HG02884 (cell line): ENCODE measurements at regions not wholly inside any gene's neighbourhood (a gene's known extent, or its start where the extent isn't known, plus 50 kb on each side); places are given as distances from the start of the nearest gene placed in this dataset.

Experiments used
- ATAC-seq: cut with Tn5 transposase; IDR thresholded peaks from one replicate; pipeline ENCODE4 v1.9.1; 2021; ENCODE audit warnings: mild to moderate bottlenecking, moderate library complexity; ENCODE audit not compliant: unreplicated experiment

DNA sequence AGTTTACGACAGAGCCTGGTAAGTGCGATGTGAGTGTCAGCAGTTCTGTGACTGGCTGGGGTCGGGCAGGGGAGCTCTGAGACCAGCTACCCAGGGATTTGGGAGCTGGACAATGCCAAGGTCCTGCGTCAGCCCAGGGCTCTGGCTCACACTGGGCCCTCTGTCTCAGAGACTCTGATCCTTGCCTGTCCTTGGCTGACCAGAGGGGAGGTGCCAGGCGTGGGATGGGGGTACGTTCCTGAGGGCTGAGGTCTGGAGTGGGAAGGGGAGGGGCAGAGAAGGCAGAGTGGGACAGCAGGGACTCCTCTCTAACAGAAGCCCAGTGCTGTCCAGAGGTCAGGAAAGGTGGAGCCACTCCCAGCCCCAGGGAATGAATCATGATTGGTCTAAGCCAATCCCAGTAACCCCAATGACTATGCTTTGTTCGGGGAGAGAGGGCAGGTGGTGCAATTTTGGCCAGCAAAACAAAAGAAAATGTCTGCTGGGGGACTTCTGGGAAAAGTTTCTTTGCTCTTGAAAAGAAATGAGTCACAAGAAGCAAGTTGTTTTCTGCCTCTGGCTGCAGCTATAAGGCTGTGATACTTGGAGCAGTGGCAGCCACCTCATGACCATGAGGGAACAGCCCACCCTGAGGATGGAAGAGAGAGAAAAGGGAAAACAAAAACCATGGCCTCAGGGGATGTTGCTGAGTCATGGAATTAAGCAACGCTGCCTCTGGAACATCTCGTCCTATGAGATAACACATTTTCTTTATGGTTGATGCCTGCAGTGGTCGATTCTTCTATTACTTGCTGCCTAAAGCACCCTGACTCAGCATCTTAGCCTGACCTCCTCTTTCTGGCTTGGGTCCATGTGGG, 108.3 kb downstream of the CHST1 start:
- no peak for ATAC-seq

DNA sequence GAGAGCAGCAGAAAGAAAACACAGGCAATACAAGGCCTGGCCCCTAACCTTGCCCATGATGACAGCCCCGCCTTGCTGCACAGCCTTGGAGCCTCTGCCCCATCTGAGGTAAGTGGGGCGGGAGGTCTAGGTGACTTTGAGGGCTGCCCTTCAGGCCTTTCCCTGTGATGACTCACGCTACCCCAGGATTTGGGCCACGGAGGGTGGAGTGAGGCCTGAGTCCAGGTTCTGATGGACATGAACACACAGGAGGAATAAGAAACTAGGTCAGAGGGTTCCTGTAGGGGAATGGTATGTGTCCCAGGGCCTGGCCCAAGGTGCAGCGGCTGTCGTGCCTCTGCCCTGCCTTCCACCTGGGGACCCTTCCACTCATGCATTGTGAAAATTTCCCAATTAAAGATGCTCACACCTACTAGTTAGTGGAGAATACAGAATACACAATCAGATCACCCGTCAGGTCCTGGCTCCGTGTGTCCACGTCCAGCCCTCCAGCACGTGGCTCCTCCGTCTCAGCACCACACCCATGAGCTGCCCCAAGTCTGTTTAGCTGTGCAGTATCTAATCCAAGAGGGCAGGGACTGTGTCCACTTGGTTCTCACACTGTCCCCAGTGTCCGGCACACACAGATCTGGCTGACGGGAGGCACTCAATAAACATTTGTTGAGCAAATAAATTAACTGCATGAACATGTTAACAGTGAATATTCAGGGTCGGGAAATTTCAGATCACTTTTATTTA, 111.0 kb downstream of the CHST1 start:
- ATAC-seq, result no peak

DNA sequence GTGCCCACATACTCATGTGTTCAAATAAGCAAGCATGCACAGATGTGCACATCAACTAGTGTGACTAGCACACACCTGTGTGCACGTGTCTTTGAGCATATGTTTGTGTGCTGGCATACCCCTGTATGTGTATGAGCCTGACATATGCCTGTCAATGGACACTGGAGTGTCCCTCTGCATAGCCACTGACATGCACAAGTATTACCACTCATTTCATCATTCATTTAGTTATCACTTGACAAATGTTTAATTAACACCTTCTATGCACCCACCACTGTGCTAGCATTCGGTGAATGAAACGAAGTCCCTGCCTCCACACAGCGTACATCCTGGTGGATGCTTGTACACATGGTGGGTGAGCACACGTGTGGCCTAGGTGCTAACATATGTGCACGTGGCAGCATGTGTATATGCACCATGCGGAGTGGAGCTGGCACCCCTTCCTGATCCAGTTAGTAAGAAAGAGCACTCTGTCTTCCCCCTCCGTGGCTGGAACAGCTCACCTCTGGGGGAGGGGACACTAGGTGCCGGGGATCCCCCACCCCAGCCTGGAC, 112.0 kb downstream of the CHST1 start:
- no peak for ATAC-seq

DNA sequence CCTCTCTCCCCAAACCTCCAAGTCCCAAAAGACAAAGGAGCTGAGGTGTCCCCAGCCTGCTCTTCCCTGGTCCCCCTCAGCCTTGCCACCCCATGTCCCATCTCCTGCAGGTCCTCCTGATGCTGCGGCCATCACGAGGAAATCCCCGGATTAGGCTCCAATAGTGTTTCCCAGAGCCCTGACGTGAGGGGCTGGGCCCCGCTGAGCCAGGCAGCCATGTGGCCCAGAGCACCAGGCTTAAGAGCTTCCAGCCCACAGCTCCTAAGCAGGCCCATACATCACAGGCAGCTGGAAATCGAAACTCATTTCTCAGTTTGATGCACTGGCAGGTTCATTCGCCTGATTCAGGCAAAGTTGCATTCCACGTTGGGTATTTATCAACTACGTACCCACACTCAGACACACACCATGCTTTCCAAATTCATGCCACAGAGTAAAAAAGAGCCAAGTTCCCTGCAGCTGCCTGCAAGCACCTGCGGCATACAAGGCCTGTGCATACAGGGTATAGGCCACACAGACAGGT, 114.2 kb downstream of the CHST1 start:
- ATAC-seq, result no peak

DNA sequence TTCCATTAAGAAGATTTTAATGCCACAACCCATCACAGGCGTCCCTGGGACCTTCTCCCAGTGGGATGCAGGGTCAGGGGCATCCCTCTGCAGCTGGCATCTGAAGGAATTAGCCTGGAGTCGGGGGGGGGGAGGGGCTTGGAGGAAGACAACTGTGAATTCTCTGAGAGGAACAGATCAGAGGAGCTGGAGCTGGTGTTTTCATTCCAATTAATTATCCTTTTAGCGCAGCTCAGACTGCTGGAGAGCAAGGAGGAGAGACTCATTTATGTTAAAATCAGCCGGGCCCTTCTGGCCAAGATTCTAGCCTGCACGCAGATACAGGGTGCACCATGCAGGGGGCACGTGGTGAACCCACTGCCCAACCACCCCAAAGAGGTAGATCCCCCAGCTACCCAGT, 116.2 kb downstream of the CHST1 start:
- ATAC-seq, result no peak

DNA sequence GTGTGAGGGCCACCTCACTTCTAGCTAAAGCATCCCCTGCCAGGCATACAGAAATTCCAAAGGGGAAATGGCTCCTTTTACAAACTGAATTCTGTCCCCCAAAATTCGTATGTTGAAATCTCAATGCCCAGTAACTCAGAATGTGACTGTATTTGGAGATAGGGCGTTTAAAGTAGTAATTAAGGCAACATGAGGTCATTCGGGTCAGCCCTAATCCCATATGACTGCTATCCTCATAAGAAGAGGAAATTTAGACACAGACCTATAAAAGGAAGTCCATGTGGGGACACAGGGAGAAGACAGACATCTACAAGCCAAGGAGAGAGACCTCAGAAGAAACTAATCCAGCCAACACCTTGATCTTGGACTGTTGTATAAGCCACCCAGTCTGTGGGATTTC, 119.1 kb downstream of the CHST1 start:
- no peak for ATAC-seq

DNA sequence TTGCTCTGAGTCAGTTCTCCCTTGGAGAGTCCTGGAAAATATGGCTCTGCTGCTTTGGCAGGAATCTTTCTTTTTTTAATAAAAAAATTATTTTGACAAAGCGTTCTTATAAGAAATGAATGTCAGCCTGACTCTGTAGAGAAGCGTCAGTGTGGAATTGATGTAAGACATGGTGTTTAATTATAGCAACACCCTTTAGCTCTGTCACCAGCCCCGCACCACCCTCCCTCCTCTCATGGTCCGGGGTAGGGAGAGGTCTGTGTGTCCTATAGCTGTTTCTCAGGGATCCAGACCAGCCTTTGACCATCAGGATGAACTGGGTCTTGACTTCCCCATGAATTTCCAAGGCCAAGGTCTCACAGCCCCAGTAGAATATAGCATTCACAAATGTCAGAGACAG, 120.6 kb downstream of the CHST1 start:
- ATAC-seq, result no peak

DNA sequence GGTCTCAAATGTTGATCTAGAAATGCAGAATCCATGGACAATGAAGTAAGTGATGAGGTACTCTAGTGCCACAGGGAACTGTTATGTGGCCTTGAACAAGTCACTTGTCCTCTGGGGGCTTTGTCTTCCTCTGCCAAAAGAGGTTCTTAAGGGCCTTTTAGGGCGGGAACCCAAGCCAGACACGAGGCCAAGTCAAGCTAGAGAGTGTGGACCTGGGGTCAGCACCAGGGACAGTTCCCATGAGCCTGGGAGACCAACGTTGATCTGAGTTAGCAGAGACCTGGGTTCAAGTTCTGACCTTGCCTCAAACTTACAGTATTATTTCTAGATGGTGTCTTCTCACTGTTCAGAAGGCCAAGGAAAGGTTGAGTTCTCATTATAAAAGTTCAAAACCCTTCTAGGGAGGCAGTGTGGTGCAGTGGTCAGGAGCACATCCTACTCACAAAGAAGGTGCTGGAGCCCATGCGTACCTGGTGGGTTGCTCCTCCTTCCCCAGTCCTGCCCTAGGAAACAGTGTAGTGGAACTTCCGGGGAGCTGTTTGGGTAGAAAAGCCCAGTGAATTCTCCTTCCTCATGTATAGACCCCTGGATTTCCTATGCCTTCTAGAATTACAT, 121.5 kb downstream of the CHST1 start:
- ATAC-seq, result no peak

DNA sequence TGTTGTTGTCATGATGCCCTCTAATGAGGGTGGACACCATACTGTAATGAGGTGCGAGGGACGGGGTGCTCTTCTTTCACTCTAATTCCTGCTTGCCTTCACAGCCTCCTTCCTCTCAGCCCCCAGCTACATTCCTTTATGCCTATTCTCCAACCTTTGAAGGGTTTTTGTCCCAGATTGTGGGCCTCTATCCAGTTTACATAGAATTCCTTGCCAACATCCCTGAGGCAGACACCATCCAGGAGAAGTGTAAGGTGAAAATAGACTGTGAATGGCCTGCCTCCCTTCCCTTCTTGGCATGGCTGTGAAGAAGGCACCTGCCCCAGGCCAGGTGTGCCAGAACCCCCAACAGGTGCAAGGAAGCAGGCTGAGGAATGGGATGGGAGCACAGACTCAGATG, 122.3 kb downstream of the CHST1 start:
- no peak for ATAC-seq

DNA sequence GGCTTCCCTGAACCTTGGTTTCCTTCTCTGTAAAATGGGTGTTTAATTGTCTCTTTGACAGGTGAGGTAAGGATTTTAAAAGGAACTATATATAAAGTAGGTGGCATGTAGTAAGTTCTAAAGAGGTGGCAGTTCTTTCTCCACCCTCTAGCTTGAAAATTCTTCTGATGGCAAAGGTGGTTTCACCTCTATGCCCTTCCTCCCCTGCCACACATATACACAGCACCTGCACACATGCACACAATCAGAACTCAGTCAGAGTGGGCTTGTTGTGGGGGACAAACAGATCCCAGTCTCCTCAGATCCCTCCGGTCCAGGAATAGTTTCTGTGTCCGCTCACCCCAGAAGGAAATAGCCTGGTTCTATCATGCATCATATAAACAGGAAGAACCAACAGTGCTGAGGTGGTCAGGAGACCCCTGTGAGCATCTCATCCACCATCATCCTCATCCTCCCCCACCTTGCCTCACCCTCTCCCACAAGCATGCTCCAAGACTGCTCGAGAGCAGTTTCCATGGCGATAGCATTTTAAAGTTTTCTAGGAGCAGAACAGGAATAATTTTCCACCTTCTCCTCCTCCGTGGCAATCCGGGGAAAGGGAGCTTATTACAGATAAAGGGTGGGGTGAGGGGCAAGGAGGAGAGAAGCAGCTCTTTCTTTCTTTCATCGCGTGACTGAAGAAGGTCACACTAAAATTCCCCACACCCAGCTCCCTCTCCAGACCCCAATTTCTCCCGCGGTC, 123.6 kb downstream of the CHST1 start:
- no peak for ATAC-seq

DNA sequence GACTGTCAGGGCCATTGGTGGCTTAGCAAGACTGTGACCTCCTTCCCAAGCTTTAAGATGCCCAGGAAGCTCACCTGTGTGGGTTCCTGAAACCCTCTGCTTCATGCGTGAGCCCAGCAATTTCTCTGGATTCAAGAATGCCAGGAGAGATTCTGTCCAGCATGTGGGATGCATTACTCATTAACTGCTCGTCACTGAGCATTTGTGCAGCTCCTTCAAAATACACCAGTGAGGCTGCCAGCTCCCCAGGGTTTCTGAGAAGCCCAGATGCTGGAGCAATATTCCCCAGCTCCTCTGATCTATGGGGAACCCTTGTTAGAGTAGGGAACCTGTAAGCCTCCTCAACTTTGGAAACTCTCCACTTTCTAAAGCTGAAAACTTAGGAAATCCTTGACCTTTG, 126.5 kb downstream of the CHST1 start:
- ATAC-seq, result no peak

DNA sequence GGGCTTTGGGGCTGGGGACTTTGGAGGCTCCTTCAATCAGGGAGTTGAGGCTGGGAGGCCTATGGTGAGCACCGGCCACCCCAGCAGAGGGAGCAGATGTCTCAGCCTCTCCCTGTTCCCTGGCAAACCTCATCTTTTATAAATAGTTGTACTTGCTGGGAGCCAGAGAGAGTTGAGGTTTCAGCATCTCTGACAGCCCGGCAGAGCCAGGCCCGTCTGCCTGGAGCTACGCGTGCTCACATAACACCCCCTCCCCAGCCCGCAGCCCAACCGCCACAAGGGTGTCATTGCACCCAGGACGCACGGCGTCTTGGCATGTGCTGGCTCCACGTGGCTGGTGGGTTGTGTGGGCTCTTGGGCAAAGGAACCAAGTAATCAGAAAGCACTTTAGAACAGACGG, 127.1 kb downstream of the CHST1 start:
- ATAC-seq, result no peak

DNA sequence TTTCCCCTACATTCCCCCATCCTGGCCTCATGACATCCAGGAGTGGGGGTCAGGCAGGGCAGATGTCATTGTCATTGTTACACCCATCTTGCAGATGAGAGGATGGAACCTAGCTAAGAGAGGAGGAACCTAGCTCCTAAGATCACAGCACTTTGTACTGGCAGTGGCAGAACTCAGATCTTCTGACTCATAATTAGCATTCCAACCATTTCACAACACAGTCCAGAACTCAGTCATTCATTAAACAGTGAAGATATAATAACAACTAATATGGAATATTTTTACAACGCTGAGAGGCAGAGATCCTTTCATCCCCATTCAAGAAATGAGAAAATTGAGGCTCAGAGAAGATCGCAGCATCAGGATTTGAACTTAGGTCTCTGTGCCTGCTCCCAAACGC, 127.8 kb downstream of the CHST1 start:
- no peak for ATAC-seq

DNA sequence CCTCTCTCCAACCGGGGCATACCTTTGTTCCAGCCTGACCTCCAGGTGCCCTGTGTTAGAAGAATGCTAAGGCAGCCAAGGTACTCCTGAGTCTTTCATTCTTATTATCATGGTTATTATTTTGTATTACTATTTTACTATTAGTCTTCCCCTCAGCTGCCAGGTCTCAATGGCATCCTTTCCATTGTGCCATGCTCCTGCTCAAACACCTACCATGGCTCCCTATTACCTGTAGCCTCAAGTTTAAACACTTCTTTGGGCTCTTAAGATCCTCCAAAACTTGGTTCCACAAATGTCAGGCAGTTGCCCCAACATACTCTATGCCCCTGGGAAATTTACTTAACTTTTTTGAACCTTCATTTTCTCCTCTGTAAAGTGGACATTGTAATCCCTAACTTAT, 130.4 kb downstream of the CHST1 start:
- no peak for ATAC-seq

DNA sequence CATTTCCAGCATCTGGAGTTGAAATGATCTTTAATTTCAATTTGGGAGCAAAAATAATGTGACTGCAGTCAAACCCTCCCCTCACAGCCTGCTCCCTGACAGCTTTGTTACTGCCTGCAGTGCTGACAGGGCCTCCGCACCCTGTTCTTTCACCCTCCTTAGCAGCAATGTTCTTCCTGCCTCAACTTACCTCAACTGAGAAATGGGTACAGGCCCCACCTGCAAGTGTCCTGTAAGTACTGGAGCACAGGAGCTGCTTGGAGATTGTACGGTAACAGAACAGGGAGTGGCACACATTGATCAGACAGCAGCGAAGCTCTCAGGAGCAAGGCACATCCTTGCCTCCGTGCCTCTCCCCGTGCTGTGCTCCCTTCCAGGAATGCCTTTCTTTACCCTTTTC, 131.3 kb downstream of the CHST1 start:
- ATAC-seq, result no peak

DNA sequence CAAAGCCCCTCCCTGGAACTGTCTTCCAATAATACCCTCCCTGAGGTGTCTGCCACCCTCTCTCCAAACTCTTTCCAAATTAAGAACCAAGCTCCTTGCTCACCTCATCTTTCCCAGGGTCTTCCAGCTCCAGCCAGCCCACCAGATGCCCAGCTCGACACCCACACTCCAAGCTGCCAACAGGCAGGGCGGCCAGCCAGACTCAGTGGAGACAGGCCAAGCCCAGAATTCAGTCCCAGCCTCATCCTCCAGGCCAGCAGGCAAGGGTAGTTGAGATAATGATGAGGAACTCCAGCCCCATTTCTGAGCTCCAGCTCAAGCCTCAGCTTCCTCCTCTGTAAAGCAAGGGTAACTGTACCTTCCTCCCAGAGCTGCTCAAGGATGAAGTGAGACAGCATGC, 132.9 kb downstream of the CHST1 start:
- no peak for ATAC-seq

DNA sequence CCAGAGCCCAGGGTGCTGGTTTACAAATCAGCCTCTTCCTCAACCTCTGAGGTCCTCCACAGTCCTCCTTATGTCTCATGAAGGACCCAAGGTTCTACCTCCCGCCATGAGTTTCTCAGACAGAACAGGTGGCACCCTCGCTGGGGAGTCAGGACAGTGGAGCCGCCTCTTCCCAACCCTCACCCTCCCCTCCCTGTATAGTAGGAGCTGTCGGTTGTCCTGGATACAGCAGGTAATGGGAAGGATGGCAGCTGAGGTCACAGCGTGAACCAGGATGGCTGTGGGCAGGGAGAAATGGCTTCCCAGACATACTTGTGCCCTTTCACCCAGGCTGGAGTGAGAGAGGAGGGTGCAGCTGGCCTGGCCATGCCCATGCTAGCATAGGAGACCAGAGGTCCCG, 134.6 kb downstream of the CHST1 start:
- no peak for ATAC-seq

DNA sequence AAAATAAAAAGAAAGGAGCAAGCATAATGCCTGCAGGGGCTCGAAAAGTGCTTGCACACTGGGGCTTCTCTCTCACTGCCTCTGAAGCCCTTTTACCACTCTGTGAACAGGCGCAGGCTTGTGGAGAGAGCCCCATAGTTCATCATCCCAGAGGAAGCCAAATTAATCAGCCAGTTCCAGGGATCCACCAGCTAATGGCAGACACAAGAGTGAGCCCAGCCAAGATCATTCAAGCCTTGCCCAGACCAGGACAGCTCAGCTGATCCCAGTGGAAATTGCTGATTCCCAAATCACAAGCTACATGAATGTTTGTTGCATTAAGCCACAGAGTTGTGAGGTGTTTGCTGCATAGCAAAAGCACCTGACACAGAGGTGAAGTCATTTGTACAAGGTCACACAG, 135.3 kb downstream of the CHST1 start:
- no peak for ATAC-seq

DNA sequence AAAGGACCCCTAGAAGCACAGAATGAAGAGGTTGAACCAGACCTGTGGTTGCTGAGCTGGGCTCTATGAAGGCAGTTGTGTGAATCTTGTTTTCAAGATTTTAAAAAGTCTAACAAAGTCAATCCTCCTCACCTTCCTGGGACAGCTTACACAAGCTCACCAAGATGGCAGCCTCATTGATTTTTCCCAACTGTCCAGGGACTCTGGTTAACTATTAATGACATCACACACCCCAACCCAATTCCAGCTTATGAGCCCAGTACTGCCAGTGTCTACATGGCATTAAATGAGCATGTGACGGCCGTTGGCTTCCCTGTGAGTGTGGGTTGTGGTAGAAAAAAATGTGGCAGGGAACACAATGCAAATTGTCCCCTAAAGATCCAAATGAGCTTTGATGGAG, 137.0 kb downstream of the CHST1 start:
- no peak for ATAC-seq

DNA sequence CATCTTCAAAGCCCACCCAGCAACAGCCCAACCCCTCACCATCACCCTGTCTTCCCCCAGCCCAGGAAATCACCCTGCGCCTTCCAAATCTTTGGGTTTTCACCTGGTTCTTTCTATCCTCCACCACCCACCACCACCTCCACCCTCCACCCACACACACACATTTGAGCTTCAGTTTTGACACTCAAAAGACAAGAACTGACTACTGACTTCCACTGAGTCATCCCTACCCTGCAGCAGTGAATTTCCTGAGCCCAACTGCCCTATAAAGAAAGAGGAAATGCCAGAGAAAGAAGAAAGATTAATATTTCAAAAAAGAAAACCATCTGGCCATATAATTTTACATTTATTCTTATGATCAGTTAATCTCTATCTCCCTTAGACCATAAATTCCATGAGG, 137.5 kb downstream of the CHST1 start:
- ATAC-seq, result peak; percentile 57

DNA sequence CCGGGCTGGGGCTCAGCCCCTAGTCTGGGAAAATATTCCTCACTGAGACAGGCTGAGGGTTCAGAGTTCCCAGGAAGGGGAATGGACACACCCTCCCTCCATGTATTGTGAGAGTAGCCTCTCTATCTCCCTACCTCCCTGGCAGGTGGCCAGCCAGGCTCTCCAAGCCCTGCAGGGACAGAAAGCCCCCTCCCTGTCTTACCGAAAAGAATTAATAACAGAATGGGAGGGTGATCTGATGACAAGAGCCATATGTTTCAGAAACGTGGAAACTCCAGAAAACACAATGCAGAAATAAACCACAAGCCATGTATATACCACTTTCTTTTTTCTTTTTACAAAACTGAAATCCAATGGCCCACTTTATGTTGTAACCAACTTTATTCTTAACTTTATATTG, 140.0 kb downstream of the CHST1 start:
- ATAC-seq, result no peak
